ENCODE measurements at regions not wholly inside any gene's neighbourhood (a gene's known extent, or its start where the extent isn't known, plus 50 kb on each side); places are given as distances from the start of the nearest gene placed in this dataset.
A peak's percentile ranks its signal among the peaks of the same experiment; 100 is the strongest.

DNA sequence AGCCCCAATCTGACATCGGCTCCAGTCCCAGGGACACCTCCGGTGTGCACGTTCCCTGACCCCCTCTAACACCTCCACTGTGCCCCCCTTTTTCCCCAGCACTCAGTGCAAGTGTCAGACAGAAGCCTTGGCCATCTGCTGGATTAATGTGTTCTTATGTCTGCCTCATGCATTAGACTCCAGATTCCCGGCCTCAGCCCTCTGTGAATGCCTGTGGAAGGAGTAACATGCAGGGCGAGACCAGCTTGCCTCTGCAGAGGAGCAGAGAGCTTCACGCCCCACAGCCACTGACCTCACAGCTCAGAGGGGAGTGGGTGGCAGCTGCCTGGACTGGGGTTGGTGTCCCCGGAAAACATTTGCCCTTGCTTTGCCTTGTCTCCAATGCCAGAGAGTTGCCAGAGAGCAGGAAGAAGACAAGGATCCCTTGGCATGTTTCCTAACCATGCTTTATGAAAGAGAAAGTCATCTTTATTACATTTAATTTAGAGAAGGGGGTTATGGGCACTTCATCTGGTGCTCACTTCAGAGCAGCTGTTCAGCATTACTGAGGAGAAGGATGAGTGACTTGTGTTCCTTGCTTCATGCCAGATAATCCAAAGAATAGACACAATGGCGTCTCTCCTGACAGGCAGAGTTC lies 91.6 kb upstream of the CXCL12 start:
- DNase-seq (ENCODE audit: low read depth), result no peak

DNA sequence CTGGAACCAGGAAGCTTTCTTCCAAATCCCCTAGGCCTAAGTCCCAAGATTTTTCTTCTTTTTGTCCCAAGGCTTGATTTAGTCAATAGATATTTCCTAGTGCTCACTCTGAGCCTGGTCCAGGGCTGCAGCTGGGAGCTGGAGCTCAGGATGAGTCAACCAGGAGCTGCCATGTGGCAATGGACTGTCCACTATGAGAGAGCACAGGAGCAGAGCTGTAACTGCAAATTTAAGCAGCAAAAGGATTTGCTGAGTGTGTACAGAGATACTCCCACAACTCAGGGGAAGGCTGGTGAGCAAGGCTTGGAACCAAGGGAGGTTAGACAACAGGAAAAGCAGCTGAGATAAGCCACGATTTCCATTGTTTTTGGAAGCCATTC lies 92.1 kb upstream of the CXCL12 start:
- peak; percentile 13 for DNase-seq (ENCODE audit: low read depth)

DNA sequence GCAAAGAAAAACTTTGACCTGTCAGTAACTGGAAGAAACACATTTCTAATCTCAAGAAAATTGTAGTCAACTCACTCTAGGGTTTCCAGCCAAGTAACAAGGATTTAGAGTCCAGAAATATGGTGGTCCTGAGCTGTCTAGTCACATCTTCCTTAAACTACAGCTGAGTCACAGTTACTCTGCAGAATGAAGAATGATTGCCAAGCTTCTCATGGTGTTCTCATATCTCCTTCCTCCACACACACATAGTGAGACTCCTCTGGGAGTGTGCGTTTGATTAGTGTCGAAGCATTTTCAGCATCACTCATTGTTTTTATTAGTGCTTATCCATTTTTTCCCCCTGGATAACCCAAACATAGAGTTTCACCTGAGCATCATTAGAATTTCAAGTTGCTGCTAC lies 93.1 kb upstream of the CXCL12 start:
- DNase-seq (ENCODE audit: low read depth), result no peak

GRCh38 chr10:44478876-44479705 lies 94.2 kb upstream of the CXCL12 start:
- no peak for DNase-seq (ENCODE audit: low read depth)

- DNase-seq (ENCODE audit: low read depth), result no peak
Observed at GRCh38 chr10:44492678-44493077, 107.8 kb upstream of the CXCL12 start.

DNA sequence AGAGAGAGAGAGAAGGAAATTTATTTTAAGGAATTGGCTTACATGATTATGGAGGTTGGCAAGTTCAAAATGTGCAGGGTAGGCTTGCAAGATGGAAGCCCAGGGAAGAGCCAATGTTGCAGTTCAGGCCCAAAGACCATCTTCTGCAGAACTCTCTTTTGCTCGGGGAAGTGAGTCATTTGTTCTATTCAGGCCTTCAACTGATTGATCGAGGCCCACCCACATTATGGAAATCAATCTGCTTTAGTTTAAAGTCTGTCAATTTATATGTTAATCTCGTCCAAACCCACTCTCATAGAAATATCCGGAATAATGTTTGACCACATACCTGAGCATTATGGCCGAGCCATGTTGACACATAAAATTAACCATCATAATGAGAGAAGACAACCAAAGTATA lies 113.3 kb upstream of the CXCL12 start:
- no peak for DNase-seq (ENCODE audit: low read depth)

DNA sequence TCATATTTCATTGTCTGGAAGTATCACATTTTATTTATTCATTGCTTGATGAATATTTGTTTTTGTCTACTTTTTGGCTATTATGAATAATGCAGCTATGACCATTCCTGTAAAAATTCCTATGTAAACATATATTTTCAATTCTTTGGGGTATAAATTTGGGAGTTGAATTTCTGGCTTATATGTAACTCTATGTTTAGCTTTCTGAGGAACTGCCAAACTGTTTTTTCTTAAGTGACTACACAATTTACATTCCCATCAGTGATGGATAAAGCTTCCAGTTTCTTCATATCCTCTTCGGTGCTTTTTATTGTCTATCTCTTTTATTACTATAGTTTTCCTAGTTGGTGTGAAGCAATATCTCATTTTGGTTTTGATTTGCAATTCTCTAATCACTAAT lies 115.6 kb upstream of the CXCL12 start:
- no peak for DNase-seq (ENCODE audit: low read depth)

GRCh38 chr10:44506386-44506785 lies 121.5 kb upstream of the CXCL12 start:
- DNase-seq (ENCODE audit: low read depth), result no peak

DNA sequence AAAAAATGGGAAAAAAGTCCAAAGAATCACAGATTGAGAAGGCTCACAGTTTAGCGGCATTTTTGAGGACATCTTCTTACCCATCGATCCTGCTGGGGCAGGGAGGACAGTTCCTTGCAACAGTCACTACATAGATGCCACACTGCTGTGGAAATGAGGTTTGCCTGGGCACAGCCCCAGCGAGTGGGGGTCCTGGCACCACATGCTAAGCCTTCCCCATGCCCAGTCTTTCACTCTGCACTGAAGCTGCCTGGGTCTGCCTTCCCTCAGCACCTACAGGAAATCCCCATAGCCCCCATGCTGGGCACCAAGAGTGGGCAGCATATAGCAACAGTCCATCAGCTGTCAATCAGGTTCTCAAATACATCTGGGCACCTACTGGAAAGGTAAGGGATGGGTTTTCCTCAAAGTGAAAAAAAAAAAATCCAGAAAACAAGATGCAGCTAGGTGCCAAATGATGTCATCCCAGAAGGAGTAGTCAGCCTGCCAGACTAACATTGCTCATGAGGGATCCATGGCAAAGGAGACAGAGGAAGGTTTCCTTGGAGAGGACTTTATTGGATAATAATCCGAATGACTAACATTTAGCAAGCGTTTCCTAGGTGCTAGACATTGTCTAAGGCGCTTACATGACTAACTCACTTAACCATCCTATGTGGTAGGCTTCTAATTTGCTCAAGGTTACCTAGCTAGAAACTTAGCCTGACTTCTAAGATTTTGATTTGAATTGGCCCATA lies 125.7 kb upstream of the CXCL12 start:
- DNase-seq (ENCODE audit: low read depth), result no peak

- no peak for DNase-seq (ENCODE audit: low read depth)
Observed at GRCh38 chr10:44511166-44511565, 126.3 kb upstream of the CXCL12 start.

DNA sequence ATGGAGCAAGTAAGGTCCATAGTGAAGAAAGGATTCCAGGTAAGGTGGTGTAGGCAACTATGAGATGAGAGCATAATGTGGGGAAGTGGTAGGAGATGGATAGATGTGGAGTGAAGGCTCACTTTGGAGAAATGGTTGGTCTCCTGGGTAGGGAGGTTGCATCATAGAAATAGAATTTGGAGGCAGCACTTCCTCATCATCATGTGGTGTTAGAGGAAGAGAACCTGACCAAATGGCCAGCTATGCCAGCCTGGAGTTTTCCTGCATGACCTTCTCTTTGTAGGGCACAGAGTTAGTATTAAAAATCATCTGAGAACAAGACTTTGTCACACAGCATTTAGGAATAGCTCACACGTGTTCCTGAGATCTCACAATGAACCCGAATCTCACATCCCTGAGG lies 126.7 kb upstream of the CXCL12 start:
- DNase-seq (ENCODE audit: low read depth), result no peak

GRCh38 chr10:44512431-44513022 lies 127.6 kb upstream of the CXCL12 start:
- DNase-seq (ENCODE audit: low read depth), result no peak

DNA sequence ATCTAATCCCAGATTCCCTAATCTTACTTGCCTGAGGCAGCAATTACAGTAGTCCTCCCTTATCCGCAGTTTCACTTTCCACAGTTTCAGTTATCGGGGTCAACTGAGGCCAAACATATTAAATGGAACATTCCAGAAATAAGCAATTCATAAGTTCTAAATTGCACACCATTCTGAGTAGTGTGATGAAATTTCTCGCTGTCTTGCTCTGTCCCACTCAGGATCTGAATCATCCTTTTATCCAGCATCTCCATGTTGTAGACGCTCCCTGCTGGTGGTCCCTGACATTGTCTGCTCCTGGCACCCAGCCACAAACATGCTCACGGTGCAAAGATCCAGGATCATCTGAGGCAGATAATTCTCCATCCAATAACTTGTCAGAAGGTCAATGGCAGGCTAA lies 128.7 kb upstream of the CXCL12 start:
- DNase-seq (ENCODE audit: low read depth), result peak; percentile 22

GRCh38 chr10:44516891-44517290 lies 132.0 kb upstream of the CXCL12 start:
- DNase-seq (ENCODE audit: low read depth), result no peak

DNA sequence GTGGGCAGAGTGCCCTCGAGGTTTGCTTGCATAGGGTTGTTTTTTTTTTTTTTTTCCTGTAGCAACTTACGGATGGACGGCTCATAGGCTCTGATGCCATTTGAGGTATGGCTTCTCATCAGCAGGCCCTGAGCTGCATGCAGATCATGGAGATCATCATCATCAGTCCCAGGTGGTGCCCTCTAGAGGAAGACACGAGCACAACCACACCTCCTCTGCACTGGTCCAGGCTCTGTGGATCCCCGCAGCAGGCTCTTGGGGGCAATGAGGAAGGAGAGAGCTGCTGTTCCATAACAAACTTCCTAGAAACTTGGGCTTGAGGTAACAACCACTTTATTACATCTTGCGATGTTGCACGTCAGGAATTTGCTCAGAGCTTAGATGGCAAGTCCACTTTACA lies 132.7 kb upstream of the CXCL12 start:
- no peak for DNase-seq (ENCODE audit: low read depth)

GRCh38 chr10:44519361-44519760 lies 134.5 kb upstream of the CXCL12 start:
- no peak for DNase-seq (ENCODE audit: low read depth)

- DNase-seq (ENCODE audit: low read depth), result no peak
Observed at GRCh38 chr10:44520651-44521050, 135.8 kb upstream of the CXCL12 start.

- no peak for DNase-seq (ENCODE audit: low read depth)
Observed at GRCh38 chr10:44539178-44539577, 154.3 kb upstream of the CXCL12 start.

- no peak for DNase-seq (ENCODE audit: low read depth)
Observed at GRCh38 chr10:44552726-44553125, 167.8 kb upstream of the CXCL12 start.

- no peak for DNase-seq (ENCODE audit: low read depth)
Observed at GRCh38 chr10:44557596-44558191, 172.8 kb upstream of the CXCL12 start.

- no peak for DNase-seq (ENCODE audit: low read depth)
Observed at GRCh38 chr10:44558521-44558920, 173.6 kb upstream of the CXCL12 start.

DNA sequence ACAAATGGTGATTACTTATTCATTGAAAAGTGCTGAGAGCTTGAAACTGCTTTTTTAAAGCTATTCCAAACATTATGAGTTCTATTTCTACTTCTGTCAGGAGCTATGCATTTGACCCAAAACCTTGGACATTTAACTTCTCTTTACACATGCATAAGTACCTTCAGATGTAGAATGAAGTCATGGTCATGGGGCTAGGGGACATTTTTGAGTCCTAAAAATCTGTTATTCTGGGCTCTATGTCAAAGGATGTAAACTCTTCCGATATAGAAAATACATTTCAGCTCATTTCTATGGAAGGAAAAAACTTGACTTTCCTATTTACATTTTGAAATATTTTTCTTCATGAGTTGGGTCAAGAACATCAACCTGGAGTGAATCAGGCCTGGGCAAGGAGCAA lies 179.5 kb upstream of the CXCL12 start:
- DNase-seq (ENCODE audit: low read depth), result no peak
